WTC11 (cell line): ENCODE measurements at regions not wholly inside any gene's neighbourhood (a gene's known extent, or its start where the extent isn't known, plus 50 kb on each side); places are given as distances from the start of the nearest gene placed in this dataset.

Experiments
- ATAC-seq: fragments of 200-7000 bp; cut with Tn5 transposase; 2 replicates; pipeline ENCODE4 v1.10.0; 2021; ENCODE audit warnings: mild to moderate bottlenecking, moderate library complexity
- CTCF ChIA-PET: fragments of 300-600 bp; sonication (Branson Sonifier 250); formaldehyde crosslinking; loops from one replicate; lab custom pipeline; 2021; ENCODE audit warnings: antibody characterized with exemption; lab: Charles Lee
- POLR2A ChIA-PET: fragments of 350-600 bp; sonication (Branson Sonifier 250); formaldehyde crosslinking; loops from one replicate; lab custom pipeline; 2021; ENCODE audit warnings: antibody characterized with exemption; lab: Charles Lee
- DNase-seq: peaks from one replicate; pipeline ENCODE4 v3.0.0; 2021; ENCODE audit warnings: low spot score
- H3K27ac Mint-ChIP-seq: 2 replicates; pipeline ENCODE4 v1.8.0; 2021; ENCODE audit warnings: mixed read lengths
- H3K27me3 Mint-ChIP-seq: 2 replicates; pipeline ENCODE4 v1.8.0; 2021; ENCODE audit warnings: low read depth, mild to moderate bottlenecking, moderate library complexity, mixed read lengths
- H3K36me3 Mint-ChIP-seq: 2 replicates; pipeline ENCODE4 v1.8.0; 2021; ENCODE audit warnings: mixed read lengths
- H3K4me1 Mint-ChIP-seq: 2 replicates; pipeline ENCODE4 v1.8.0; 2022; ENCODE audit warnings: mixed read lengths
- H3K4me3 Mint-ChIP-seq: 2 replicates; pipeline ENCODE4 v1.8.0; 2021; ENCODE audit warnings: mild to moderate bottlenecking, moderate library complexity, mixed read lengths
- H3K9me3 Mint-ChIP-seq: 2 replicates; pipeline ENCODE4 v1.8.0; 2021; ENCODE audit warnings: mixed read lengths
- CBFB ChIP-seq: sonication (generic); formaldehyde crosslinking; IDR thresholded peaks from 2 replicates; pipeline ENCODE4 v1.8.1; 2022; ENCODE audit warnings: mild to moderate bottlenecking, low read depth, missing genetic modification reagents
- CREB1 ChIP-seq: sonication (generic); formaldehyde crosslinking; IDR thresholded peaks from 2 replicates; pipeline ENCODE4 v1.8.0; 2023; ENCODE audit warnings: mild to moderate bottlenecking, missing genetic modification reagents
- FOXJ3 ChIP-seq: sonication (generic); formaldehyde crosslinking; IDR thresholded peaks from 2 replicates; pipeline ENCODE4 v1.9.0; 2021; ENCODE audit warnings: missing genetic modification reagents, mild to moderate bottlenecking, borderline replicate concordance
- HMGA2 ChIP-seq: fragments of 250-450 bp; sonication (Bioruptor Pico); IDR thresholded peaks from 2 replicates; pipeline ENCODE4 v1.4.0; 2021; ENCODE audit warnings: mild to moderate bottlenecking, moderate library complexity
- MYBL2 ChIP-seq: sonication (generic); formaldehyde crosslinking; IDR thresholded peaks from 2 replicates; pipeline ENCODE4 v1.8.1; 2023; ENCODE audit warnings: mild to moderate bottlenecking, moderate library complexity, missing genetic modification reagents
- NR1H2 ChIP-seq: sonication (generic); formaldehyde crosslinking; IDR thresholded peaks from 2 replicates; pipeline ENCODE4 v1.9.0; 2021; ENCODE audit warnings: mild to moderate bottlenecking, moderate library complexity, missing genetic modification reagents
- OVOL2 ChIP-seq: fragments of 250-450 bp; sonication (Bioruptor Pico); IDR thresholded peaks from 2 replicates; pipeline ENCODE4 v1.9.0; 2021; ENCODE audit warnings: mild to moderate bottlenecking, borderline replicate concordance
- RELA ChIP-seq: sonication (generic); formaldehyde crosslinking; IDR thresholded peaks from 2 replicates; pipeline ENCODE4 v1.8.1; 2022; ENCODE audit warnings: missing genetic modification reagents, mild to moderate bottlenecking, borderline replicate concordance
- ZBTB21 ChIP-seq: sonication (generic); formaldehyde crosslinking; IDR thresholded peaks from 2 replicates; pipeline ENCODE4 v1.8.1; 2023; ENCODE audit warnings: mild to moderate bottlenecking, missing genetic modification reagents, borderline replicate concordance
- ZNF121 ChIP-seq: sonication (generic); formaldehyde crosslinking; IDR thresholded peaks from 2 replicates; pipeline ENCODE4 v1.8.0; 2023; ENCODE audit warnings: missing genetic modification reagents
- ZNF138 ChIP-seq: sonication (generic); formaldehyde crosslinking; conservative IDR thresholded peaks from 2 replicates; pipeline ENCODE4 v1.8.1; 2022; ENCODE audit warnings: mild to moderate bottlenecking, moderate library complexity, missing genetic modification reagents
- ZNF317 ChIP-seq: sonication (generic); formaldehyde crosslinking; IDR thresholded peaks from 2 replicates; pipeline ENCODE4 v1.8.1; 2023; ENCODE audit warnings: low read depth, mild to moderate bottlenecking, moderate library complexity, missing genetic modification reagents, borderline replicate concordance
- ZNF396 ChIP-seq: fragments of 250-450 bp; sonication (Bioruptor Pico); IDR thresholded peaks from 2 replicates; pipeline ENCODE4 v1.8.0; 2021; ENCODE audit warnings: mild to moderate bottlenecking, moderate library complexity, borderline replicate concordance
- TF ChIP-seq, protein P1 (sequence below): sonication (generic); formaldehyde crosslinking; IDR thresholded peaks from 2 replicates; pipeline ENCODE4 v1.8.0; 2023; ENCODE audit warnings: missing genetic modification reagents
- TF ChIP-seq, protein P2 (sequence below): sonication (generic); formaldehyde crosslinking; IDR thresholded peaks from 2 replicates; pipeline ENCODE4 v1.8.0; 2022; ENCODE audit warnings: mild to moderate bottlenecking, missing genetic modification reagents
- TF ChIP-seq, protein P3 (sequence below): sonication (generic); formaldehyde crosslinking; IDR thresholded peaks from 2 replicates; pipeline ENCODE4 v1.8.1; 2023; ENCODE audit warnings: mild to moderate bottlenecking, missing genetic modification reagents, moderate library complexity

DNA sequence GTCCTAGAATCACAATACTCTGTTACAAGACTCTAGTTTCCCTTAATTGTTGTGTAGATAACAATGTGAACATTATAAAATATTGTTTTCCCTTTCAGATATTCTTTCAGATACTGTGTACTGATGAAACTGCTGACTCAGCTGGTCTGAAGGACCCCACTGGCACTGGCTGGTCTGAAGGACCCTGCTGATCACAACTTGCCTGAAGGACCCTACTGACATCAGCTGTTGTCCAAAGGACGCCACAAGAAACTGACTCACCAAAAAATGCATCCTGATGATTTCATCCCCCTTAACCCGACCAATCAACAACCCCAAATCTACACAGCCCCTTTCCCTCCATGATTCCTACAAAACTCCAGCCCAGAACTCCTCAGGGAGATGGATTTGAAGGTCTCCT, 258.8 kb upstream of the GNPDA2 start:
- ATAC-seq (no peak), DNase-seq (no peak)
- TF ChIP-seq MYBL2 (CRISPR knock-in tag), result no peak
- TF ChIP-seq RELA (CRISPR knock-in tag), result no peak
- no peak for TF ChIP-seq CBFB (CRISPR knock-in tag)
- TF ChIP-seq OVOL2 (CRISPR knock-in tag), result no peak
- TF ChIP-seq, protein P1, sequence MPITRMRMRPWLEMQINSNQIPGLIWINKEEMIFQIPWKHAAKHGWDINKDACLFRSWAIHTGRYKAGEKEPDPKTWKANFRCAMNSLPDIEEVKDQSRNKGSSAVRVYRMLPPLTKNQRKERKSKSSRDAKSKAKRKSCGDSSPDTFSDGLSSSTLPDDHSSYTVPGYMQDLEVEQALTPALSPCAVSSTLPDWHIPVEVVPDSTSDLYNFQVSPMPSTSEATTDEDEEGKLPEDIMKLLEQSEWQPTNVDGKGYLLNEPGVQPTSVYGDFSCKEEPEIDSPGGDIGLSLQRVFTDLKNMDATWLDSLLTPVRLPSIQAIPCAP (CRISPR knock-in tag), result no peak
- no peak for TF ChIP-seq ZNF121 (CRISPR knock-in tag)
- TF ChIP-seq, protein P2, sequence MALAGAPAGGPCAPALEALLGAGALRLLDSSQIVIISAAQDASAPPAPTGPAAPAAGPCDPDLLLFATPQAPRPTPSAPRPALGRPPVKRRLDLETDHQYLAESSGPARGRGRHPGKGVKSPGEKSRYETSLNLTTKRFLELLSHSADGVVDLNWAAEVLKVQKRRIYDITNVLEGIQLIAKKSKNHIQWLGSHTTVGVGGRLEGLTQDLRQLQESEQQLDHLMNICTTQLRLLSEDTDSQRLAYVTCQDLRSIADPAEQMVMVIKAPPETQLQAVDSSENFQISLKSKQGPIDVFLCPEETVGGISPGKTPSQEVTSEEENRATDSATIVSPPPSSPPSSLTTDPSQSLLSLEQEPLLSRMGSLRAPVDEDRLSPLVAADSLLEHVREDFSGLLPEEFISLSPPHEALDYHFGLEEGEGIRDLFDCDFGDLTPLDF (CRISPR knock-in tag), result no peak
- TF ChIP-seq, protein P3, sequence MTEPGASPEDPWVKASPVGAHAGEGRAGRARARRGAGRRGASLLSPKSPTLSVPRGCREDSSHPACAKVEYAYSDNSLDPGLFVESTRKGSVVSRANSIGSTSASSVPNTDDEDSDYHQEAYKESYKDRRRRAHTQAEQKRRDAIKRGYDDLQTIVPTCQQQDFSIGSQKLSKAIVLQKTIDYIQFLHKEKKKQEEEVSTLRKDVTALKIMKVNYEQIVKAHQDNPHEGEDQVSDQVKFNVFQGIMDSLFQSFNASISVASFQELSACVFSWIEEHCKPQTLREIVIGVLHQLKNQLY (CRISPR knock-in tag), result no peak
- no peaks in the 10 kb centered on the region for H3K36me3 Mint-ChIP-seq
- H3K9me3 Mint-ChIP-seq, result peaks cover 24% of the 10 kb centered on the region
- CTCF ChIA-PET, result no interaction called here
- no peaks in the 10 kb centered on the region; the same call in 1 of the 2 replicates for H3K27me3 Mint-ChIP-seq
- H3K27ac Mint-ChIP-seq, result no peak overlapping the region
- POLR2A ChIA-PET, result no interaction called here
- no peak overlapping the region for H3K4me3 Mint-ChIP-seq
- peaks cover 3% of the 10 kb centered on the region for H3K4me1 Mint-ChIP-seq

DNA sequence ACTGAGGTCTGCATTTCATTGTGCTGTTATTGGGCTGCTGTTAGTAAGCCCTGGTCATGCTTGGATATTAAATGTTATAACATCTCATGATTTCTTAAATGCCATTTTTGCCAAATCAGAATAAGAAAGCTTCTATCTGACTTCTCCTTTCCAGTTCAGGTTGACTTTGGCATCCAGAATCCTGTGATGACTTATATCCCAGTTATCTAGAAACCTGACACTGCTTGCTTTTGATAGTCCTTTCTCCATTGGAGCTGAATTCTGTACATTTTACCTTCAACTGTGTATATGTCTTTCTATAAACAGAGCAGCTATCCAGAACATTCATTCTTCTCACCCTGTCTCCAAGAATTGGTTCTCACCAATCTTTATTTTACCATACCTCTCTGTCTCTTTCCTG, 257.7 kb upstream of the GNPDA2 start:
- ChIA-PET CTCF (no interaction called here), POLR2A (no interaction called here)
- ATAC-seq (no peak), DNase-seq (no peak)
- Mint-ChIP-seq H3K4me3 (no peak overlapping the region), H3K4me1 (peaks cover 3% of the 10 kb centered on the region), H3K27ac (no peak overlapping the region), H3K36me3 (no peaks in the 10 kb centered on the region), H3K27me3 (no peaks in the 10 kb centered on the region; the same call in 1 of the 2 replicates), H3K9me3 (peaks cover 17% of the 10 kb centered on the region)
- TF ChIP-seq ZNF317 (no peak), ZNF138 (no peak), NR1H2 (CRISPR knock-in tag) (no peak)
- TF ChIP-seq, protein P1 (CRISPR knock-in tag), result no peak

DNA sequence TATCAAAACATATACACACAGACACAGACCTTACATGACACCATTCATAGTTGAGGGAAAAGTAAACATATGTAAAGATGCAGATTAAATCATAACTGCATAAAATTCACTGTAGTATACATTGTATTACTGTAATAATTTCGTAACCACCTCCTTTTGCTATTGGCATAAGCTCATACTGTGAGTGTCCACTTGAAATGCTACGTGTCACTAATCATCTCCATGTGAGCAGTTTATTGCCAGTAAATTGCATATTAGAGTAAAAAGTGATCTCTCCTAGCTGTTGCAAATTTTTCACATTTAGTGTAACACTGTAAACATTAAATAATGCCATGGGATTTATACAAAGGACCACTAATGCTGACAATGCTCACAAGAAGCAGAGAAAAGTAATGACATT, 256.7 kb upstream of the GNPDA2 start:
- H3K27me3 Mint-ChIP-seq, result no peaks in the 10 kb centered on the region; the same call in 1 of the 2 replicates
- POLR2A ChIA-PET, result no interaction called here
- no peaks in the 10 kb centered on the region for H3K36me3 Mint-ChIP-seq
- DNase-seq (no peak), ATAC-seq (no peak)
- no peak for TF ChIP-seq FOXJ3 (CRISPR knock-in tag)
- TF ChIP-seq ZBTB21 (CRISPR knock-in tag), result no peak
- no peak for TF ChIP-seq CREB1 (CRISPR knock-in tag)
- TF ChIP-seq, protein P2 (CRISPR knock-in tag), result no peak
- TF ChIP-seq HMGA2, result no peak
- TF ChIP-seq ZNF396 (CRISPR knock-in tag), result no peak
- TF ChIP-seq, protein P3 (CRISPR knock-in tag), result no peak
- no peak for TF ChIP-seq OVOL2 (CRISPR knock-in tag)
- no peak overlapping the region for H3K4me3 Mint-ChIP-seq
- peaks cover 3% of the 10 kb centered on the region for H3K4me1 Mint-ChIP-seq
- peaks cover 9% of the 10 kb centered on the region for H3K9me3 Mint-ChIP-seq
- CTCF ChIA-PET, result no interaction called here
- no peak overlapping the region for H3K27ac Mint-ChIP-seq
